ENCODE measurements at regions not wholly inside any gene's neighbourhood (a gene's known extent, or its start where the extent isn't known, plus 50 kb on each side); places are given as distances from the start of the nearest gene placed in this dataset.

- no peak for DNase-seq
These were observed 223.8 kb upstream of the ARRDC4 start for GRCh38 chr15:97736748-97737147.

- peak; percentile 6 for DNase-seq
These were observed 214.9 kb upstream of the ARRDC4 start for GRCh38 chr15:97745481-97746071.

GRCh38 chr15:97747342-97747741 lies 213.2 kb upstream of the ARRDC4 start:
- DNase-seq = no peak

- no peak for DNase-seq
These were observed 211.9 kb upstream of the ARRDC4 start for GRCh38 chr15:97748576-97748975.

GRCh38 chr15:97750060-97750459 lies 210.4 kb upstream of the ARRDC4 start:
- DNase-seq = no peak

GRCh38 chr15:97755726-97756125 lies 204.8 kb upstream of the ARRDC4 start:
- no peak for DNase-seq

- peak; percentile 47 for DNase-seq
These were observed 201.1 kb upstream of the ARRDC4 start for GRCh38 chr15:97759363-97759762.

GRCh38 chr15:97761110-97761509 lies 199.4 kb upstream of the ARRDC4 start:
- DNase-seq = no peak

GRCh38 chr15:97783240-97783639 lies 177.3 kb upstream of the ARRDC4 start:
- no peak for DNase-seq

GRCh38 chr15:97786741-97787140 lies 173.8 kb upstream of the ARRDC4 start:
- no peak for DNase-seq

- DNase-seq = no peak
These were observed 170.3 kb upstream of the ARRDC4 start for GRCh38 chr15:97790180-97790579.

- DNase-seq = no peak
These were observed 168.4 kb upstream of the ARRDC4 start for GRCh38 chr15:97791824-97792792.

GRCh38 chr15:97804950-97805349 lies 155.6 kb upstream of the ARRDC4 start:
- DNase-seq = no peak

- DNase-seq = no peak
These were observed 153.7 kb upstream of the ARRDC4 start for GRCh38 chr15:97806766-97807165.

GRCh38 chr15:97815835-97816234 lies 144.7 kb upstream of the ARRDC4 start:
- DNase-seq = no peak

GRCh38 chr15:97817276-97817890 lies 143.1 kb upstream of the ARRDC4 start:
- no peak for DNase-seq

- DNase-seq = no peak
These were observed 124.5 kb upstream of the ARRDC4 start for GRCh38 chr15:97836003-97836402.

- no peak for DNase-seq
These were observed 122.6 kb upstream of the ARRDC4 start for GRCh38 chr15:97837896-97838295.

- no peak for DNase-seq
These were observed 121.8 kb upstream of the ARRDC4 start for GRCh38 chr15:97838606-97839210.

- no peak for DNase-seq
These were observed 120.0 kb upstream of the ARRDC4 start for GRCh38 chr15:97840501-97840900.

GRCh38 chr15:97841558-97841957 lies 118.9 kb upstream of the ARRDC4 start:
- no peak for DNase-seq

- DNase-seq = no peak
These were observed 111.3 kb upstream of the ARRDC4 start for GRCh38 chr15:97849183-97849582.

GRCh38 chr15:97858296-97858695 lies 102.2 kb upstream of the ARRDC4 start:
- DNase-seq = no peak
